ENCODE measurements at regions not wholly inside any gene's neighbourhood (a gene's known extent, or its start where the extent isn't known, plus 50 kb on each side); places are given as distances from the start of the nearest gene placed in this dataset.

DNA sequence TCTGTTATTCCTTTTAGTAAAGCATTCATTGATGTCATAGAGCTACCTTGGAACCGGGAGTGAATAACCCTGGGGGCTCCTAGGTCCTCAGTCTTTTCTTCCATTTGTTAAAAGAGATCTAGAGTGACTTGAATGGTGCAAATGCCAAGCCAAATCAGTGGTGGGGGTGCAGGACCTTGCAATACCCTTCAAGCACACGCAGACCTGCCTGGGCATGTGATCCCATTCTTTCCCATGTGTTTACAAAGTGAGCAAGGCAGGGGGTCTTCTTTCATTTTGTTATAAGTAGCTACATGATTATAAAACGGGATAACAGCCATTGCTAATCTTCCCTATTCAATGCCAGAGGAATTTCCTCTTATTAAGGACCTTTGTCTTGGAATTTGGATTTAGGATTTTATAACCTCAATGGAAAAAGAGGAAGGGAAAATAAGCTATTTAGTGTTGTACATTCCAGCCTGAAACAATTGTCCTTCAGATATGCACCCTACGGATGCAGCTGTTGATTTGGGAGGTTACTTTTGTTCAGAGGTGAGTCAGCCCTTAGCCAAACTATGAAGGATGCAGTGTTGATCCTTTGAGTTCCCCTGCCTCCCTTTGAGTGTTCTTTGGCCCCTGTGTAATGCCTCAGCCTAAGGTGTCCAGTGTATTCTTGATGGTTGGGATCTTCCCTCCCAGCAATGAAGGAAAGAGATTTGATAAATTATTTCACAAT lies 623.8 kb upstream of the HTR2C start:
- Histone ChIP-seq H3K9me2 (ENCODE audit: insufficient read depth, low read length) (no peaks in the 10 kb centered on the region), H3K4me2 (ENCODE audit: low read length) (no peak overlapping the region), H3K36me3 (ENCODE audit: insufficient read depth, low read length) (no peaks in the 10 kb centered on the region), H3K9me3 (ENCODE audit: low read length) (no peaks in the 10 kb centered on the region), H3K4me1 (ENCODE audit: insufficient read depth, low read length, poor library complexity, severe bottlenecking) (peaks cover 5% of the 10 kb centered on the region), H3K27ac (ENCODE audit: low read depth, low read length, poor library complexity, severe bottlenecking) (no peak overlapping the region), H3K4me3 (ENCODE audit: low read depth, low read length, poor library complexity, severe bottlenecking) (no peak overlapping the region), H4K20me1 (ENCODE audit: insufficient read depth, low read length) (no peaks in the 10 kb centered on the region), H2AFZ (ENCODE audit: low read length) (no peak overlapping the region), H3K79me2 (ENCODE audit: insufficient read depth, low read depth, low read length) (no peaks in the 10 kb centered on the region)
- intact Hi-C loops (cut with micrococcal nuclease; ENCODE audit: unreplicated experiment), result no loop called here
- BruUV-seq (replicated peaks), result no TSS peak
- ChIA-PET CTCF (ENCODE audit: unreplicated experiment) (no interaction called here), POLR2A (interaction anchor here (1.0 kb wide), 1 partner anchor 11 kb away, joined by 3 read pairs; no protein-coding TSS in a partner anchor)
- no peak for DNase-seq (ENCODE audit: low spot score)
- TF ChIP-seq, protein P1, sequence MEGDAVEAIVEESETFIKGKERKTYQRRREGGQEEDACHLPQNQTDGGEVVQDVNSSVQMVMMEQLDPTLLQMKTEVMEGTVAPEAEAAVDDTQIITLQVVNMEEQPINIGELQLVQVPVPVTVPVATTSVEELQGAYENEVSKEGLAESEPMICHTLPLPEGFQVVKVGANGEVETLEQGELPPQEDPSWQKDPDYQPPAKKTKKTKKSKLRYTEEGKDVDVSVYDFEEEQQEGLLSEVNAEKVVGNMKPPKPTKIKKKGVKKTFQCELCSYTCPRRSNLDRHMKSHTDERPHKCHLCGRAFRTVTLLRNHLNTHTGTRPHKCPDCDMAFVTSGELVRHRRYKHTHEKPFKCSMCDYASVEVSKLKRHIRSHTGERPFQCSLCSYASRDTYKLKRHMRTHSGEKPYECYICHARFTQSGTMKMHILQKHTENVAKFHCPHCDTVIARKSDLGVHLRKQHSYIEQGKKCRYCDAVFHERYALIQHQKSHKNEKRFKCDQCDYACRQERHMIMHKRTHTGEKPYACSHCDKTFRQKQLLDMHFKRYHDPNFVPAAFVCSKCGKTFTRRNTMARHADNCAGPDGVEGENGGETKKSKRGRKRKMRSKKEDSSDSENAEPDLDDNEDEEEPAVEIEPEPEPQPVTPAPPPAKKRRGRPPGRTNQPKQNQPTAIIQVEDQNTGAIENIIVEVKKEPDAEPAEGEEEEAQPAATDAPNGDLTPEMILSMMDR (conservative IDR thresholded peaks at IDR 0.05; ENCODE audit: low read length), result no peak
- TF ChIP-seq EZH2phosphoT487 (IDR thresholded peaks at IDR 0.05; ENCODE audit: borderline replicate concordance, low read depth, low read length), result no peak

DNA sequence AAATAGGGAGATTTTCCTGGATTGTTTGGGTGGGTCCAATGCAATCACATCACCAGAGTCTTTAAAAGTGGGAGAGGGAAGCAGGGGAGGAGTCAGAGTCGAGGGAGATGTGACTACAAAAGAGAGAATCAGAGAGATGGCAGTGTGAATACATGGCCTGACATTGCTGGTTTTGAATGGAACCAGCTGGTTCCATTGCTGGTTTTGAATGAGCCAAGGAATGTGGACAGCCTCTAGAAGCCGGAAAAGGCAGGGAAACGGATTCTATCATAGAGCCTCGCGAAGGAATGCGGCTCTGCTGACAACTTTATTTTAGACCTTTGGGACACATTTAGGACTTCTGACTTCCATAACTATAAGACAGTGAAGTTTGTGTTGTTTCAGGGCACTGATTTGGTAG lies 627.0 kb upstream of the HTR2C start:
- TF ChIP-seq, protein P1 (conservative IDR thresholded peaks at IDR 0.05; ENCODE audit: low read length), result no peak
- no peak for TF ChIP-seq EZH2phosphoT487 (IDR thresholded peaks at IDR 0.05; ENCODE audit: borderline replicate concordance, low read depth, low read length)
- BruUV-seq (replicated peaks), result no TSS peak
- CTCF ChIA-PET (ENCODE audit: unreplicated experiment), result no interaction called here
- no peak for DNase-seq (ENCODE audit: low spot score)
- Histone ChIP-seq H3K79me2 (ENCODE audit: insufficient read depth, low read depth, low read length) (no peaks in the 10 kb centered on the region), H3K4me3 (ENCODE audit: low read depth, low read length, poor library complexity, severe bottlenecking) (no peak overlapping the region), H3K9me3 (ENCODE audit: low read length) (no peaks in the 10 kb centered on the region), H3K4me2 (ENCODE audit: low read length) (no peak overlapping the region), H3K36me3 (ENCODE audit: insufficient read depth, low read length) (no peaks in the 10 kb centered on the region), H4K20me1 (ENCODE audit: insufficient read depth, low read length) (no peaks in the 10 kb centered on the region), H3K4me1 (ENCODE audit: insufficient read depth, low read length, poor library complexity, severe bottlenecking) (no peaks in the 10 kb centered on the region), H3K27ac (ENCODE audit: low read depth, low read length, poor library complexity, severe bottlenecking) (no peak overlapping the region), H3K9me2 (ENCODE audit: insufficient read depth, low read length) (no peaks in the 10 kb centered on the region), H2AFZ (ENCODE audit: low read length) (no peak overlapping the region)
- POLR2A ChIA-PET, result interaction anchor here (0.5 kb wide), 1 partner anchor 162 kb away, joined by 4 read pairs; no protein-coding TSS in a partner anchor
- intact Hi-C loops (cut with micrococcal nuclease; ENCODE audit: unreplicated experiment), result no loop called here

DNA sequence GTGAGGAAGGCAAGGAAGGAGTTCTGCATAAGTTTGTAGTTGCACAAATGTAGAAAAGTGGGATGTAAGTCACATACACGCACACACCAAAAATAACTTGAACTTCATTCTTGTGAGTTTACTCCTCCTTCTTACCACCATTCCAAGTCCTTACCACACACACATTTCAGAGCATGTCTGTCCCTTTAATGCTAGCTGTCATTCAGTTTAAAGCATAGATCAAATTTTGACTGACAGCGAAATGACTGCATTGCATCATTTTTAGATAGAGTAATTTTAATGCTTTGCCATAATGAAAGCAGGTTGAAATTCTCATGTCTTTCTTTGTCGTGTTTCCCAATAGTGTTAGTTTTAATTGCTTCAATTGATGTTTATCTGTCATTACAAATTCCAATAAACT lies 629.6 kb upstream of the HTR2C start:
- ChIA-PET POLR2A (no interaction called here), CTCF (ENCODE audit: unreplicated experiment) (no interaction called here)
- H3K9me2 ChIP-seq (ENCODE audit: insufficient read depth, low read length), result no peaks in the 10 kb centered on the region
- DNase-seq (ENCODE audit: low spot score), result no peak
- no peaks in the 10 kb centered on the region for H3K4me1 ChIP-seq (ENCODE audit: insufficient read depth, low read length, poor library complexity, severe bottlenecking)
- intact Hi-C loops (cut with micrococcal nuclease; ENCODE audit: unreplicated experiment), result no loop called here
- H2AFZ ChIP-seq (ENCODE audit: low read length), result no peak overlapping the region
- no peaks in the 10 kb centered on the region for H4K20me1 ChIP-seq (ENCODE audit: insufficient read depth, low read length)
- no peaks in the 10 kb centered on the region for H3K36me3 ChIP-seq (ENCODE audit: insufficient read depth, low read length)
- H3K79me2 ChIP-seq (ENCODE audit: insufficient read depth, low read depth, low read length), result no peaks in the 10 kb centered on the region
- H3K27ac ChIP-seq (ENCODE audit: low read depth, low read length, poor library complexity, severe bottlenecking), result no peak overlapping the region
- TF ChIP-seq, protein P1 (conservative IDR thresholded peaks at IDR 0.05; ENCODE audit: low read length), result no peak
- TF ChIP-seq EZH2phosphoT487 (IDR thresholded peaks at IDR 0.05; ENCODE audit: borderline replicate concordance, low read depth, low read length), result no peak
- no peak overlapping the region for H3K4me3 ChIP-seq (ENCODE audit: low read depth, low read length, poor library complexity, severe bottlenecking)
- no peaks in the 10 kb centered on the region for H3K9me3 ChIP-seq (ENCODE audit: low read length)
- no peak overlapping the region for H3K4me2 ChIP-seq (ENCODE audit: low read length)
- no TSS peak for BruUV-seq (replicated peaks)

Measured in OCI-LY7 (cell line).